Fibroblast of villous mesenchyme (primary cell): ENCODE measurements at regions not wholly inside any gene's neighbourhood (a gene's known extent, or its start where the extent isn't known, plus 50 kb on each side); places are given as distances from the start of the nearest gene placed in this dataset.
A peak's percentile ranks its signal among the peaks of the same experiment; 100 is the strongest.

Source experiments
- DNase-seq: peaks from one replicate; pipeline ENCODE4 v3.0.0-alpha.2; 2010; ENCODE audit warnings: low read depth
- H3K4me3 ChIP-seq: 2 replicates; pipeline ENCODE4 v1.5.1; 2011; ENCODE audit warnings: low read depth, mild to moderate bottlenecking, low read length
- TF ChIP-seq, protein P1 (sequence below): IDR thresholded peaks from 2 replicates; pipeline ENCODE4 v1.5.1; 2012; ENCODE audit warnings: low read depth, mild to moderate bottlenecking, low read length; ENCODE audit not compliant: insufficient read depth

DNA sequence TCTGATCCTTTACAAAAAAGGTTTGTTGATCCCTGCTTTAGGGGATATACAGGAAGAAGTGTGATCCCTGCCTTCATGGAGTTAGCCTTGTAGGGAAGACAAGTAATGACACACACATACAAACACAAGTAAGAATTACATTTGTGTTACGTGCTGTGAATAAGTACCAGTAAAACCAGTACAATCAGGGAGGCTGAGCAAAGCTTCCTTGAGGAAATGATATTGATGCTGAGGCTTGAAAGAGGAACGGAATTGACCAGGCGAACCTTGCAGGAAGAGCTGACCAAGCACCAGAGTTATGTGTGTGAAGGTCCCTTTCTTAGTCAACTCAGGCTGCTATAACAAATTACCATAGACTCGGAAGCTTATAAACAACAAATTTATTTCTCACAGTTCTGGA, 83.6 kb upstream of the CACUL1 start:
- TF ChIP-seq, protein P1, sequence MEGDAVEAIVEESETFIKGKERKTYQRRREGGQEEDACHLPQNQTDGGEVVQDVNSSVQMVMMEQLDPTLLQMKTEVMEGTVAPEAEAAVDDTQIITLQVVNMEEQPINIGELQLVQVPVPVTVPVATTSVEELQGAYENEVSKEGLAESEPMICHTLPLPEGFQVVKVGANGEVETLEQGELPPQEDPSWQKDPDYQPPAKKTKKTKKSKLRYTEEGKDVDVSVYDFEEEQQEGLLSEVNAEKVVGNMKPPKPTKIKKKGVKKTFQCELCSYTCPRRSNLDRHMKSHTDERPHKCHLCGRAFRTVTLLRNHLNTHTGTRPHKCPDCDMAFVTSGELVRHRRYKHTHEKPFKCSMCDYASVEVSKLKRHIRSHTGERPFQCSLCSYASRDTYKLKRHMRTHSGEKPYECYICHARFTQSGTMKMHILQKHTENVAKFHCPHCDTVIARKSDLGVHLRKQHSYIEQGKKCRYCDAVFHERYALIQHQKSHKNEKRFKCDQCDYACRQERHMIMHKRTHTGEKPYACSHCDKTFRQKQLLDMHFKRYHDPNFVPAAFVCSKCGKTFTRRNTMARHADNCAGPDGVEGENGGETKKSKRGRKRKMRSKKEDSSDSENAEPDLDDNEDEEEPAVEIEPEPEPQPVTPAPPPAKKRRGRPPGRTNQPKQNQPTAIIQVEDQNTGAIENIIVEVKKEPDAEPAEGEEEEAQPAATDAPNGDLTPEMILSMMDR = no peak

DNA sequence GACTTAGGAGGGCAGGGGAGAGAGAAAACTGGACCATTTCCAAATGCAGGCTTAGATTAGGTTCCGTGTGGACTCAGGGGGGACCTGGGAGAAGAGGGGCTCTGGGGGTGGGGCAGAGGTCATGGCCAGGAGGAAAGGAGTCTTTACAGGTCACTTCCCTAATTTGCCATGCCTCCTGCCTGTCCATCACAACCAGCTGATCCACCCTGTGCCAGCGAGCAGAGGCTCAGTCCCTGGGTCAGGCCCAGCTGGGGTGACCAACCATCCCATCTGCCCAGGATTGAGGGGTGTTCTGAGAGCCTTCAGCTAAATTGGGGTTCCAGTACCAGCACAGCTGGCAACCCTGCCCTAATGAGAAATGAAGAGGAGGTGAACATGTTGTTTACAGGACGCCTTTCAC, 84.6 kb upstream of the CACUL1 start:
- DNase-seq = no peak
- TF ChIP-seq, protein P1 = no peak
- H3K4me3 ChIP-seq = no peak overlapping the region

More for the DNA sequence above, 83.6 kb upstream of the CACUL1 start:
- no peak for DNase-seq
- no peak overlapping the region for H3K4me3 ChIP-seq

DNA sequence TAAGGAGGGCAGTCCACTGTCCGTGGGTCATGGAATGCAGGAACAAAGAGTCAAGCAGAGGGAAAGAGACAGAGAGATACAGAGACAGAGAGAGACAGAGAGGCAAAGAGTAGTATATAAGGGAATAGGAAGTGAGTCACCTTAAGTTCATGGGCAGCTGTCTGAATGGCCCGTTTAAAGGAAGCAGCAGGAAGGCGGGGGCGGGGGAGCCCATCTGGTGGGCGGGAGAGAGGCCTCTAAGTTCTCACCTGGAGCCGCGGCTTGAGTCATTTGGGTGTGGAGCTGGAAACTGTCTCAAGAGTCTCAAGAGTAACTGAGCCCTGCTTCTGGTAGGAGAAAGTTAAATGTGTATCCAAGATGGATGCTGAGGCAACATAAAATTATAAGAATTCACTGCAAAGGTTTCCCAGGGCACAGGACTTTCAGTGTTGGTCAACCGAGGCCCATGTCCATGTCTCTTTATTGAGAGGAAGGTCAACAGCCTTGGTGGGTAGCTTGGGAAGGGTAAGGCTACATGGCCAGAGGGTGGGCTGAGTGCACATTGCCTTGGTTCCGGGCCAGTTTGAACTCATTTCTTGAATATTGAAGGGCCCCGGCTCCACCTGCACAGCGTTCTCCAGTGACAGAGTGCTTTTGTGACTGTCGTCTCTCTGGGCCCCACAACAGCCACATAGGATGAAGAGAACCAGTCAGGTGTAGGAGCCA, 85.5 kb upstream of the CACUL1 start:
- TF ChIP-seq, protein P1 = no peak
- peak; percentile 7 for DNase-seq
- H3K4me3 ChIP-seq = no peak overlapping the region

DNA sequence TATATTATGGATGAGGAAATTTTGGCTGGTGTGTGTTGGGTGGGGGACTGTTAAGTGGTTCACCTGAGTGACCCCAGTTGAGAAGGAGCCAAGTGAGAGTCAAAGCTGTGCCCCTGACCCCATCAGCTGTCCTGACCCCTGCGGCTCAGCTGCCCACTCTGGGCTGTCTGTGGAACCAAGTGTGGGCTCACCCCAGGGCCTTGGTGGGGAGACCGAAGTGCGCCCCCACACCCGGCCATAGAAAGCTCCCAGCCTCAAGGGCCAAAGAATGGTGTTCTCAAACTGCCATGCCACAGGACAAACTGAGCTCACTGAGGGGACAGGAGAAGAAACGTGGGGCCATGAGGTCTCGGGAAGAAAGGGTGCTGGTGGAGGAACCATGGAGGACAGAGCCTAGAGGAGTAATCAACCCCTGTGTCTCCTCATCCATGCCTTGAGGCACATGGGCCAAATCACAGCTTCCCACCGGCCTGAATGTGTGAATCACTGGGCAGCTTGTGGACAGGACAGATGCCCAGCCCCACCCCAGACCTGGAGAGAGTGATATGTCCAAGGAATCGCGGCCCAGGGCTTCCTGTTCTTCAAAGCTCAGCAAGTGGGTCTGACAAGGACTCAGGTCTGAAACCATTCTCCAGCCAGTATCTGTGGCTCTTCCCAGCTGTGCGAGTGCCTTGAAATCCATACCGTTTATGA, 86.2 kb upstream of the CACUL1 start:
- DNase-seq = no peak
- no peak overlapping the region for H3K4me3 ChIP-seq
- TF ChIP-seq, protein P1 = no peak

DNA sequence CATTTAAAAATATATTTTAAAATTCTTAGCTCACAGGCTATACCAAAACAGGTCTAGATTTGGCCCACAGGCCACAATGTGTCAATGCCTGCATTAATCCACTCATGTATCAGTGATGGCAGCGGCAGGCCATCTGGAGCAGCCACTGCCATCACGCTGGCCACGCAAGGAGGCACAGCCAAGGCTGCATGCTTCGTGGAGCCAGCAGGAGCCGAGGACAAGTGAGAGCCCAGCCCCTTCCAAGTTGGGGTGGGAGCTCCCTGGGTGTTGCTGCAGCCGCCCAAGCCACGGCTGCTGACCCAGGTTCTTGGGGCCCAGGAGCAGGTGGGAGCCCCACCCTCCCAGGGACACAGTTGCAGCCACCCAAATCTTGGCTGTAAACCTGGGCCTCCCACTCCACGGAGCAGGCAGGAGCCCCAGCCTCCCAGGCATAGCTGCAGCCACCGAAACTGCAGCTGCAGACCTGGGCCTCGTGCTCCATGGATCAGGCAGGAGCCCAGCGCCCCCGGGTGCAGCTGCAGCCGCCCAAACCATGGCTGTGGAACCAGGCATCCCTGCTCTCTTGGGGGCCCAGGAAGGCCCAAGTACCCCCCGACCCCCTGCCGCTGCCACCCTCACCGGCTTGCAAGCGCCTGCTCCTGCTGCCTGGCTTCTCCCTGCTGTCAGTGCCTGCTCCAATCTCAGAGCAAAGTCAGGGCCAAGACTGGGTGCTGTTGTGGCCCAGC, 87.3 kb upstream of the CACUL1 start:
- DNase-seq = no peak
- no peak overlapping the region for H3K4me3 ChIP-seq
- TF ChIP-seq, protein P1 = no peak

DNA sequence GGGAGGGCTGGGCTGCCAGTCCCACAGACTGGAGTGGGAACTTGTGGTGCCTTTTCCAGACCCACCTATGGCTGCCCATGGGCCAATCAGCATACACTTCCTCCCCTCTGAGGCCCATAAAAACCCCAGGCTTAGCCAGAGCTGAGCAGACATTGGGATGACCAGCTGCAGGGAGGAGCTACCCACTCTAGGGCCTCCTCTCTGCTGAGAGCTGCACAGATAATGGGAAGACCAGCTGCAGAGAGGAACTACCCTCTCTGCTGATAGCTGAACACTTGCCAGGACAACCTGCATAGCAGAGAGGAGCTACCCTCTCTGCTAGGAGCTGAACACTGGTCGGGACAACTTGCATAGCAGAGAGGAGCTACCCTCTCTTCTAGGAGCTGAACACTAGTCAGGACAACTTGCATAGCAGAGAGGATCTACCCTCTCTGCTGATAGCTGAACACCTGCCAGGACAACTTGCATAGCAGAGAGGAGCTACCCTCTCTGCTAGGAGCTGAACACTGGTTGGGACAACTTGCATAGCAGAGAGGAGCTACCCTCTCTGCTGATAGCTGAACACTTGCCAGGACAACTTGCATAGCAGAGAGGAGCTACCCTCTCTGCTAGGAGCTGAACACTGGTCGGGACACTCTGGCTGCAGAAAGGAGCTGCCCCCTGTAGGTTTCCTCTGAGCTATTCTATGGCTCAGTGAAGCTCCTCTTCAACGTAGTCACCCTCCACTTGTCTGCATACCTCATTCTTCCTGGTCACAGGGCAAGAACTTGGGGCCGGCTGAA, 88.3 kb upstream of the CACUL1 start:
- DNase-seq = no peak
- no peak overlapping the region for H3K4me3 ChIP-seq
- TF ChIP-seq, protein P1 = no peak
